Glutamatergic neuron (in vitro differentiated cells): ENCODE measurements at regions not wholly inside any gene's neighbourhood (a gene's known extent, or its start where the extent isn't known, plus 50 kb on each side); places are given as distances from the start of the nearest gene placed in this dataset.

Source experiments
- DNase-seq: peaks from one replicate; pipeline ENCODE4 v3.0.0; 2022
- H3K27ac Mint-ChIP-seq: one replicate; pipeline ENCODE4 v1.8.0; 2020; ENCODE audit warnings: mild to moderate bottlenecking, mixed read lengths, inconsistent platforms; ENCODE audit not compliant: unreplicated experiment
- H3K27me3 Mint-ChIP-seq: one replicate; pipeline ENCODE4 v1.8.0; 2020; ENCODE audit warnings: mild to moderate bottlenecking, moderate library complexity, mixed read lengths, inconsistent platforms; ENCODE audit not compliant: unreplicated experiment
- H3K36me3 Mint-ChIP-seq: one replicate; pipeline ENCODE4 v1.8.0; 2020; ENCODE audit warnings: mild to moderate bottlenecking, mixed read lengths, inconsistent platforms; ENCODE audit not compliant: unreplicated experiment
- H3K4me1 Mint-ChIP-seq: one replicate; pipeline ENCODE4 v1.8.0; 2020; ENCODE audit warnings: mild to moderate bottlenecking, low read depth, mixed read lengths, inconsistent platforms; ENCODE audit not compliant: unreplicated experiment
- H3K4me3 Mint-ChIP-seq: one replicate; pipeline ENCODE4 v1.8.0; 2020; ENCODE audit warnings: mild to moderate bottlenecking, mixed read lengths, inconsistent platforms; ENCODE audit not compliant: unreplicated experiment
- H3K9me3 Mint-ChIP-seq: one replicate; pipeline ENCODE4 v1.8.0; 2020; ENCODE audit warnings: mild to moderate bottlenecking, moderate library complexity, mixed read lengths, inconsistent platforms; ENCODE audit not compliant: unreplicated experiment
- CTCF ChIP-seq: fragments of 200-600 bp; sonication (generic); IDR thresholded peaks from one replicate; pipeline ENCODE4 v1.5.0; 2021; ENCODE audit not compliant: partially characterized antibody, unreplicated experiment

GRCh38 chr4:103787057-103787456 is 67.3 kb upstream of the TACR3 start:
- Mint-ChIP-seq H3K4me3 (no peak overlapping the region), H3K27ac (no peak overlapping the region), H3K36me3 (no peaks in the 10 kb centered on the region), H3K4me1 (no peaks in the 10 kb centered on the region), H3K9me3 (peaks cover 3% of the 10 kb centered on the region), H3K27me3 (no peaks in the 10 kb centered on the region)
- DNase-seq, result no peak
- no peak for TF ChIP-seq CTCF

- no peak for TF ChIP-seq CTCF
- Mint-ChIP-seq H3K36me3 (no peaks in the 10 kb centered on the region), H3K9me3 (peaks cover 3% of the 10 kb centered on the region), H3K27ac (no peak overlapping the region), H3K4me3 (no peak overlapping the region), H3K4me1 (no peaks in the 10 kb centered on the region), H3K27me3 (no peaks in the 10 kb centered on the region)
- DNase-seq, result no peak
Observed at GRCh38 chr4:103786593-103786992, 66.8 kb upstream of the TACR3 start.

DNA sequence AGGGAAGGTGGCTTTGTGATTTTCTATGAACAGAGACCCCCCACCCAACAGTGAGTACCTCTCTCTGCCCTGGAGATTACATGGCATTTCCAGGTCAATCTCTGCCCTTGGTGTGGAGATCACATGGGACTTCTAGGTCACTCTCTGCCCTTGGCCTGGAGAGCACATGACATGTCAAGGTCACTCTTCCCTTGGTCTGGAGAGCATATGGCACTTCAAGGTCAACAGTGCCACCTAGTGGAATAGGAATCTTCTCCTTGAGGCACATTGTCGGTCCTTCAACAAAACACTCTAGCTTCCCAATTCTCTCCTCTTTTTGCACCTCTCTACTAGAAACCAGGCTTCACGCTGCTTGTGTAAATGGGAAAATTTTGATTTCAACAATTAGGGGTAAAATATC is 66.2 kb upstream of the TACR3 start:
- Mint-ChIP-seq H3K27ac (no peak overlapping the region), H3K4me1 (no peaks in the 10 kb centered on the region), H3K36me3 (no peaks in the 10 kb centered on the region), H3K4me3 (no peak overlapping the region), H3K27me3 (no peaks in the 10 kb centered on the region), H3K9me3 (peaks cover 3% of the 10 kb centered on the region)
- peak; percentile 16 for DNase-seq
- TF ChIP-seq CTCF, result peak; percentile 65

DNA sequence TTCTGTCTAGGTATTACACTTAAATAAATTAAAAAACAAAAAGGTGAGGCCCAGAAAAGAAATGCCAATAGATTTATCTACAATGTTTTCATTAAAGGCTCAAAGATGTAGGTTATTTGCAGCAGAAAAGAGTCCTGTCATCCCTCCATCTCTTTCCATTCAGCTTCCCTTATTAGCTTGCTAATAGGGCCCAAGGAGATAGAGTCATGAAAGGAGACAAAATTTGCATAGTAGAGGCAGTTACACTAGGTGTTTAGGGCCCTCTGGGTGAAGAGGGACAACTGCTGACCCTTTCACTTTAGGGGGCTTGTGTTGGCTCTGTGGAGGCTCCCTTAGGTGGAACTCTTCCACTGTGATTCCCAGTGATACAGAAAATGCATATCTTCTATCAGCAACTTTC is 58.4 kb upstream of the TACR3 start:
- no peak overlapping the region for H3K4me3 Mint-ChIP-seq
- no peak overlapping the region for H3K27ac Mint-ChIP-seq
- no peaks in the 10 kb centered on the region for H3K27me3 Mint-ChIP-seq
- no peaks in the 10 kb centered on the region for H3K36me3 Mint-ChIP-seq
- DNase-seq, result no peak
- no peaks in the 10 kb centered on the region for H3K4me1 Mint-ChIP-seq
- H3K9me3 Mint-ChIP-seq, result no peaks in the 10 kb centered on the region
- TF ChIP-seq CTCF, result no peak

- no peak for DNase-seq
- Mint-ChIP-seq H3K4me3 (no peak overlapping the region), H3K4me1 (no peaks in the 10 kb centered on the region), H3K27ac (no peak overlapping the region), H3K27me3 (no peaks in the 10 kb centered on the region), H3K36me3 (no peaks in the 10 kb centered on the region), H3K9me3 (no peaks in the 10 kb centered on the region)
- no peak for TF ChIP-seq CTCF
Observed at GRCh38 chr4:103774326-103774825, 54.6 kb upstream of the TACR3 start.
